IPS DF 6.9 (cell line): ENCODE measurements at regions not wholly inside any gene's neighbourhood (a gene's known extent, or its start where the extent isn't known, plus 50 kb on each side); places are given as distances from the start of the nearest gene placed in this dataset.
"Not testable (repeated sequence)": the region's sequence is repeated elsewhere in the genome, so short reads cannot be mapped to it uniquely, and the experiment has no call there.

Experiments
- DNase-seq: peaks from one replicate; pipeline ENCODE4 v3.0.0-alpha.2; 2013; ENCODE audit warnings: low read depth, low spot score
- H3K27ac ChIP-seq: one replicate; pipeline ENCODE4 v1.5.1; 2013; ENCODE audit warnings: low read length, control low read depth
- H3K27me3 ChIP-seq: 2 replicates; pipeline ENCODE4 v1.6.1; 2013; ENCODE audit warnings: mild to moderate bottlenecking, low read length; ENCODE audit not compliant: control insufficient read depth, insufficient read depth
- H3K36me3 ChIP-seq: 2 replicates; pipeline ENCODE4 v1.6.1; 2013; ENCODE audit warnings: low read length; ENCODE audit not compliant: control insufficient read depth, insufficient read depth
- H3K4me1 ChIP-seq: 2 replicates; pipeline ENCODE4 v1.6.1; 2013; ENCODE audit warnings: low read length; ENCODE audit not compliant: control insufficient read depth, insufficient read depth
- H3K4me3 ChIP-seq: 2 replicates; pipeline ENCODE4 v1.5.1; 2013; ENCODE audit warnings: mild to moderate bottlenecking, low read length
- H3K9me3 ChIP-seq: 2 replicates; pipeline ENCODE4 v1.6.1; 2013; ENCODE audit warnings: low read length, inconsistent platforms; ENCODE audit not compliant: control insufficient read depth, insufficient read depth
- WGBS: extraction: QIAGEN DNeasy Blood & Tissue Kit; methylation state at CpG from one replicate; pipeline ENCODE4 v1.1.7; 2013; ENCODE audit warnings: mixed read lengths, missing lambda C conversion rate; ENCODE audit not compliant: insufficient read length, insufficient coverage; 5-methylcytosine and 5-hydroxymethylcytosine counted together

DNA sequence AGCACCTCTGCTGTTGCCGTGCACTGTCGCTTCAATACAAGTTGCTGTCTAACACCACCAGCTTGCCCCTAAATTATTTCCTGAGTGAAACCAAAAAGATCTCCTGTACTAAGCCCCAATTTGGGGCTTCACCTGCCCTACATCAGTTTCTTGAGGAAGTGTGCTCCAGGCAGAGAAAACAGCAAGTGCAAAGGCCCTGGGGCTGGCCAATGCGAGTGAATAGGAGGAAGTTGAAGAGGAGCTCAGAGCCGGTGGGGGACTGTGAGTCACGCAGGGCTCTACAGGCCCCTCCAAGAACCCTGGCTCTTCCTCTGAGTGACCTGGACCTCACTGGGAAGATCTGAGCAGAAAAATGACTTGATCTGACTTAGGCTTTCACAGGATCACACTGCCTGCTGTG lies 117.2 kb downstream of the IPO8 start:
- Histone ChIP-seq H3K9me3 (no peaks in the 10 kb centered on the region), H3K27me3 (no peaks in the 10 kb centered on the region), H3K4me3 (no peak overlapping the region), H3K36me3 (no peaks in the 10 kb centered on the region), H3K4me1 (no peaks in the 10 kb centered on the region), H3K27ac (no peak overlapping the region)
- no peak for DNase-seq
- no CpG with 5 or more reads among the region's 5 CpGs for WGBS

DNA sequence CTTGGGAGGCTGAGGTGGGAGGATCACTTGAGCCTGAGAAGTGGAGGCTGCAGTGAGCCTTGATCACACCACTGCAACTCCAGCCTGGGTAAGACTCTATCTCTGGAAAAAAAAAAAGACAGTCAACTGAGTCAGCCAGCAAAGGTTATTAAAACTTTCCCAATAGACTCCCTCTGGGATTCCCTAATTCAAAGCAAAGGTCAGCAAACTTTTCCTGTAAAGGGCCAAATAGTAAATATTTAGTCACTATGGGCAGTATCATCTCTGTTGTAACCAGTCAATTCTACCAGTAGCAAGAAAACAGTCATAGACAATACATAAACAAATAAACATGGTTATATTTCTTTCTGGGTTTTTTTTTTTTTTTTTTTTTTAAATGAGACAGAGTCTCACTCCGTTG lies 122.5 kb downstream of the IPO8 start:
- Histone ChIP-seq H3K9me3 (no peaks in the 10 kb centered on the region), H3K27ac (no peak overlapping the region), H3K4me1 (no peaks in the 10 kb centered on the region), H3K36me3 (no peaks in the 10 kb centered on the region), H3K27me3 (no peaks in the 10 kb centered on the region), H3K4me3 (no peak overlapping the region)
- no peak for DNase-seq
- WGBS, result no CpG with 5 or more reads among the region's 1 CpG

DNA sequence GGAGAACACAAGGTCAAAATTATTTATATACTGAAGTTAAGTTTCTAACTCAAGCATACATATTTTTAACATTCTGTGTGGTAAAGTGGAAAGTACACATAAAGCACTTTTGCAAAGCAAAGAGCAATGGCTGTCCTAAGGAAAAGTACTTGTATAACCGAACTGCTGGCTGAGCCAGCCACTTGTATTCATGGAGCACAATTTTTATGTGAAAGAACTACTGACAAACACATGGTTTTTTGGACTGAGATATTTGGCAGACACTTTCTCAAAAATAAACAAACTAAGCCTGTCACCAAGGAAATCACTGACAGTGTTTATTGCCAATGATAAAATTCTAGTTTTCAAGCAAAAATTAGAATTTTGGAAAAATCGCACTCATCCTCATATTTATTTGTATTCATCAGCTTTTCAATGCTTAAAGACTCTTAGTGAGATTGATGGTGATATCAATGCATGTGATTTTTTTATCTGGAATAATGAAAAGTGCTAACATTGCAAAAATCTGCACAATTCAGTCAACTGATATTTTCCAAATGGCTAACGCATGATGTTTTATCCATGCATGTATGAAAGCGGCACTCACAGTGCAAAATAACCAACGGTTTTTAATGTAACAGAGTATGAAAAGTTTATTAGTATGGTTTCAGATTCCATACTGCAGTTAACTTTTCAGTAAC lies 125.3 kb downstream of the IPO8 start:
- H3K9me3 ChIP-seq, result no peaks in the 10 kb centered on the region
- no CpG with 5 or more reads among the region's 5 CpGs for WGBS
- no peak for DNase-seq

GRCh38 chr12:30569426-30569825 lies 126.2 kb downstream of the IPO8 start:
- no peaks in the 10 kb centered on the region for H3K36me3 ChIP-seq
- H3K27me3 ChIP-seq, result no peaks in the 10 kb centered on the region; the same call in 1 of the 2 replicates
- WGBS, result no CpG with 5 or more reads among the region's 4 CpGs
- H3K4me3 ChIP-seq, result no peak overlapping the region
- H3K4me1 ChIP-seq, result no peaks in the 10 kb centered on the region
- no peaks in the 10 kb centered on the region for H3K9me3 ChIP-seq
- no peak for DNase-seq
- H3K27ac ChIP-seq, result no peak overlapping the region

More for the DNA sequence above, 125.3 kb downstream of the IPO8 start:
- Histone ChIP-seq H3K4me1 (no peaks in the 10 kb centered on the region), H3K4me3 (no peak overlapping the region), H3K36me3 (no peaks in the 10 kb centered on the region), H3K27ac (no peak overlapping the region), H3K27me3 (no peaks in the 10 kb centered on the region; the same call in 1 of the 2 replicates)

GRCh38 chr12:30568453-30568852 lies 127.2 kb downstream of the IPO8 start:
- Histone ChIP-seq H3K9me3 (no peaks in the 10 kb centered on the region), H3K27me3 (no peaks in the 10 kb centered on the region; the same call in 1 of the 2 replicates), H3K36me3 (no peaks in the 10 kb centered on the region), H3K4me3 (no peak overlapping the region), H3K4me1 (no peaks in the 10 kb centered on the region), H3K27ac (no peak overlapping the region)
- no peak for DNase-seq

DNA sequence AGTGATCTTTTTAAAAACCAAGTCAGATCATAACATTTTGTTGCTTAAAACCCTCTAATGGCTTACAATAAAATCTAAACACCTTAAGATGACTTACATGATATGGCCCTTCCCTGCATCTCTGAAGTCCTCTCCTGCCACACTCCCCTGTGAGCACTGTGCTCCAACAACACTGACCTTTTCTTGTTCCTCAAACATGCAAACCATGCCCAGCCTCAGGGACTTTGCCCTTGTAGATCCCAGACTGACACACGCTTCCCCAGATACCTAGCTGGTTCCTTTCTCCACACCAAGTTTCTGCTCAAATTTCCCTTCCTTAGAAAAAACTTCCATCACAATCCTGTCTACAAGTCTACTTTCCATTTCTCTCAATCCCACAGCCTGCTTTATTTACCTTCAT lies 128.6 kb downstream of the IPO8 start:
- no peak for DNase-seq
- no peaks in the 10 kb centered on the region; the same call in 1 of the 2 replicates for H3K27me3 ChIP-seq
- no peak overlapping the region for H3K4me3 ChIP-seq
- no peak overlapping the region for H3K27ac ChIP-seq
- WGBS, result no CpG with 5 or more reads among the region's 1 CpG
- no peaks in the 10 kb centered on the region for H3K36me3 ChIP-seq
- H3K4me1 ChIP-seq, result no peaks in the 10 kb centered on the region
- H3K9me3 ChIP-seq, result no peaks in the 10 kb centered on the region

DNA sequence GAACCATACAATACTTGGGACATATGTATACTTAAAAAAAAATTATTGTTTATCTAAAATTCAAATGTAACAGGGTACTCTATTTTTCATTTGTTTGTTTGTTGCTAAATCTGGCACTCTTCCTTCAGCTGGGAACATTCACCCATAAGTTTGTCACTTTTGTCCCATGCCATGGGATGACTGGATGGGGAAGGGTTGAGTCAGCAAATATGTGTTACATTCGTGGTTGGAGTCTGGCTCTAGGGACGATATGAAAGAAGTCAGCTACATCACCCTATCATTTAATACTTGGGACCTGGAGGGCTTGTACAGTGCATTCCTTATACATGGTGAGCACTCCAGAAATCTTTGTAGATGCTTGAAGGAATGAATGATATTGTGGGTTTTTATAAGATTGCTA lies 131.3 kb downstream of the IPO8 start:
- WGBS, result no CpG with 5 or more reads among the region's 2 CpGs
- Histone ChIP-seq H3K27ac (no peak overlapping the region), H3K27me3 (no peaks in the 10 kb centered on the region; the same call in 1 of the 2 replicates), H3K4me3 (no peak overlapping the region), H3K9me3 (no peaks in the 10 kb centered on the region), H3K4me1 (no peaks in the 10 kb centered on the region), H3K36me3 (no peaks in the 10 kb centered on the region)
- DNase-seq, result no peak

DNA sequence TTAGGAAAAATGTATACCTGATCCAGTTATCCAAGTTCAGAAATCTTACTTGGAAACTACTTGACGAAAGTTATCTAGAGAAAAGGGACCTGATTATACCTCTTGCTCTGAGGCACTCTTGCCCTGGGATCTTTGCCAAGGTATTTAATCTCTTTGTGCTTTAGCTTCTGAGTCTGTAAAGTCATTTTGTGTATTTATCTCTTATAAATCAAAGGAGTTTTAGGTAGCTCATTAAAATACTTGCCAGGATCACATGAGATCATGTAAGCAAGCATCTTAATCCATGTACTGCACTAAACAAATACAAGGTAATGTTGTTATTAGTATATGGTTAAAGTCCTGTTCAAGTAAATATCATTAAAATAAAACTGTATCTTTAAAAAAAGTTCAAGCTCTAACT lies 147.5 kb downstream of the IPO8 start:
- H3K9me3 ChIP-seq, result no peaks in the 10 kb centered on the region
- H3K27ac ChIP-seq, result no peak overlapping the region
- no peaks in the 10 kb centered on the region for H3K27me3 ChIP-seq
- no peak overlapping the region for H3K4me3 ChIP-seq
- no peak for DNase-seq
- WGBS, result no CpG with 5 or more reads among the region's 1 CpG
- no peaks in the 10 kb centered on the region for H3K36me3 ChIP-seq
- no peaks in the 10 kb centered on the region for H3K4me1 ChIP-seq

DNA sequence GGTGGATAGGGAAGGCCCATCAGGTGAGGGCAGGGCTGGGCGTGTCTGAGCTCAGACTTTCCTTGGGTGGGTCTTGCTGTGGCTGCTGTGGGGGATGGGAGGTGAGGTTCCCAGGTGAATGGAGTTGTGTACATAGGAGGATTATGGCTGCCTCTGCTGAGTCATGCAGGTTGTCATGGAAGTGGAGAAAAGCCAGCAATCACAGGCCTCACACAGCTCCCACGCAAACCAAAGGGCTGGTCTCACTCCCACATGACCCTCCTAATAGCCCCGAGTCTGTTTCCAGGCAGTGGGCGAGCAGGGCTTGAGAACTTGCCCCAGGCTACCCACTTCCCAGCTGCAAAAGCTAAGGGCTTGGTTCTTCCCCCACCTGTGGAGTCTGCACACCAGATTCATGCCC lies 149.5 kb downstream of the IPO8 start:
- Histone ChIP-seq H3K27me3 (no peaks in the 10 kb centered on the region), H3K4me1 (no peaks in the 10 kb centered on the region), H3K9me3 (no peaks in the 10 kb centered on the region), H3K4me3 (no peak overlapping the region), H3K36me3 (no peaks in the 10 kb centered on the region), H3K27ac (no peak overlapping the region)
- no CpG with 5 or more reads among the region's 4 CpGs for WGBS
- no peak for DNase-seq

DNA sequence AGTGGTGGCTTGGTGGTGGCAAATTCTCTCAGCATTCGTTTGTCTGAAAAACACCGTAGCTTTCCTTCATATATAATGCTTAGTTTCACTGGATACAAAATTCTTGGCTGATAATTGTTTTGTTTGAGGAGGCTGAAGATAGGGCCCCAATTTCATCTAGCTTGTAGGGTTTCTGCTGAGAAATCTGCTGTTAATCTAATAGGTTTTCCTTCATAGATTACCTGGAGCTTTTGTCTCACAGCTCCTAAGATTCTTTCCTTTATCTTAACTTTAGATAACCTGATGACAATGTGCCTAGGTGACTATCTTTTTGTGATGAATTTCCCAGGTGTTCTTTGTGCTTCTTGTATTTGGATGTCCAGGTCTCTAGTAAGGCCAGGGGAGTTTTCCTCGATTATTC lies 151.0 kb downstream of the IPO8 start:
- not testable (repeated sequence) for H3K9me3 ChIP-seq, H3K27ac ChIP-seq, H3K36me3 ChIP-seq, DNase-seq, H3K4me3 ChIP-seq, H3K27me3 ChIP-seq, H3K4me1 ChIP-seq
- no CpG with 5 or more reads among the region's 3 CpGs for WGBS

DNA sequence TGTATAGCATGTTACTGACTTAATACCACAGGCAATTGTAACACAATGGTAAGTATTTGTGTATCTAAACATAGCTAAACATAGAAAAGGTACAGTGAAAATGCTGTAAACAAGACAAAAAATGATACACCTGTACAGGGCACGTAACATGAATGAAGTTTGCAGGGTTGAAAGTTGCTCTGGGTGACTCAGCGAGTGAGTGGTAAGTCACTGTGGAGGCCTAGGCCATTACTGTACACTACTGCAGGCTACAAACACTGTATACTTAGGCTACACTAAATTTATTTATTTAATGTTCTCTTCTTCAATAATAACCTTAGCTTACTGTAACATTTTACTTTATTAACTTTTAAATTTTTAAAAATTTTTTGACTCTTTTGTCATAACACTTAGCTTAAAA lies 158.4 kb downstream of the IPO8 start:
- H3K36me3 ChIP-seq, result no peaks in the 10 kb centered on the region
- WGBS, result no CpG with 5 or more reads among the region's 2 CpGs
- no peaks in the 10 kb centered on the region for H3K4me1 ChIP-seq
- no peaks in the 10 kb centered on the region for H3K9me3 ChIP-seq
- H3K4me3 ChIP-seq, result no peak overlapping the region
- no peaks in the 10 kb centered on the region for H3K27me3 ChIP-seq
- DNase-seq, result no peak
- H3K27ac ChIP-seq, result no peak overlapping the region
